ENCODE measurements at regions not wholly inside any gene's neighbourhood (a gene's known extent, or its start where the extent isn't known, plus 50 kb on each side); places are given as distances from the start of the nearest gene placed in this dataset.

GRCh38 chr2:51247252-51247805, 215.4 kb upstream of the NRXN1 start:
- TF ChIP-seq CTCF (IDR thresholded peaks at IDR 0.05) (no peak), POLR2A (IDR thresholded peaks at IDR 0.05) (no peak)

All from right lobe of liver (tissue), 4 donors.